Left lung (tissue), 4 donors: ENCODE measurements at regions not wholly inside any gene's neighbourhood (a gene's known extent, or its start where the extent isn't known, plus 50 kb on each side); places are given as distances from the start of the nearest gene placed in this dataset.

Experiments used
- ATAC-seq: fragments of 200-7000 bp; cut with Tn5 transposase; one replicate; pipeline ENCODE4 v1.9.1; 2020; ENCODE audit warnings: moderate library complexity
- DNase-seq, 4 donors: peaks; one replicate each; pipeline ENCODE4 v3.0.0-alpha.2; 2013 to 2020
- H3K27ac ChIP-seq, 2 donors: fragments of 200-600 bp; sonication (generic) in 1 of 2; one replicate each; pipeline versions ENCODE4 v1.5.0 to v1.8.0; 2020 to 2021
- H3K27me3 ChIP-seq, 2 donors: fragments of 200-600 bp; sonication (generic) in 1 of 2; one replicate each; pipeline versions ENCODE4 v1.5.0 to v1.8.0; 2020 to 2021
- H3K36me3 ChIP-seq, 2 donors: fragments of 200-600 bp; sonication (generic) in 1 of 2; one replicate each; pipeline versions ENCODE4 v1.5.0 to v1.8.0; 2020 to 2021
- H3K4me1 ChIP-seq, 2 donors: fragments of 200-600 bp; one replicate each; pipeline ENCODE4 v1.8.0; 2021
- H3K4me3 ChIP-seq, 2 donors: fragments of 200-600 bp; sonication (generic) in 1 of 2; one replicate each; pipeline versions ENCODE4 v1.5.0 to v1.8.0; 2020 to 2021; ENCODE audit warnings: mild to moderate bottlenecking in 1 of 2
- H3K9me3 ChIP-seq, 2 donors: fragments of 200-600 bp; sonication (generic) in 1 of 2; one replicate each; pipeline versions ENCODE4 v1.5.0 to v1.8.0; 2020 to 2021
- CTCF ChIP-seq, 2 donors: fragments of 200-600 bp; sonication (generic) in 1 of 2; IDR thresholded peaks; one replicate each; pipeline versions ENCODE4 v1.5.0 to v1.8.0; 2021; ENCODE audit warnings: antibody characterized with exemption in 2 of 2
- intact Hi-C, 2 donors: fragments of 100-400 bp; cut with DNase I; formaldehyde crosslinking; loops; one replicate each; pipeline versions ENCODE4 v1.11.2 to v1.14.2; 2022
- donor health status: DM: no; HTN: yes; CAD: no.
- donor health status: DM: no; HTN: no; CAD: no.

GRCh38 chr11:90930252-90930651 lies 707.4 kb upstream of the CHORDC1 start:
- ATAC-seq, result no peak
- no peaks in the 10 kb centered on the region for H3K36me3 ChIP-seq
- DNase-seq, result no peak
- no peak overlapping the region for H3K27ac ChIP-seq
- no peaks in the 10 kb centered on the region for H3K27me3 ChIP-seq
- H3K9me3 ChIP-seq, result peaks cover 0 to 9% of the 10 kb centered on the region in 2 donors
- no peak for TF ChIP-seq CTCF (IDR thresholded peaks at IDR 0.05)
- H3K4me1 ChIP-seq, result no peaks in the 10 kb centered on the region
- H3K4me3 ChIP-seq, result no peak overlapping the region
- intact Hi-C loops, result no loop called here

DNA sequence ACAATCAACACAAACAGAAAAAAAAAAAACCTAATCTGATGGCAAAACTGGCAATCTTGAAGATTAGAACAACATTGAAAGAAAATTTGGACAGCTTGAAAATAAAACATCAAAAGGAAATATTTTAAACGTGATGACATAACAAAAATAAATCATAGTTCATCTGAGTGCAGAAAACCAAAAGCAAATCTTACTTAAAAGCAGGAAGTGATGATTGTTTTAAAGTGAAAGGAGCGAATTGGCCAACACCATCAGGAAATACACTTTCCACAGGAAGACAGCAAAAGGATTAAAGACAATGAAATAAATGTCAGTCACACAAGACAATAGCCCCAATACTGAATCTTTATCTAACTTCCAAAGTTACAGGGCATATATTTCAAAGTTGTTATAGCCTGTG lies 696.5 kb upstream of the CHORDC1 start:
- Histone ChIP-seq H3K4me1 (no peaks in the 10 kb centered on the region), H3K27ac (no peak overlapping the region), H3K27me3 (no peaks in the 10 kb centered on the region), H3K9me3 (no peaks in the 10 kb centered on the region), H3K36me3 (no peaks in the 10 kb centered on the region), H3K4me3 (no peak overlapping the region)
- TF ChIP-seq CTCF (IDR thresholded peaks at IDR 0.05), result no peak
- ATAC-seq (no peak), DNase-seq (no peak)
- intact Hi-C loops, result no loop called here

- intact Hi-C loops, result no loop called here
- TF ChIP-seq CTCF (IDR thresholded peaks at IDR 0.05), result no peak
- no peaks in the 10 kb centered on the region for H3K27me3 ChIP-seq
- no peak overlapping the region for H3K27ac ChIP-seq
- no peak for DNase-seq
- H3K36me3 ChIP-seq, result no peaks in the 10 kb centered on the region
- no peak for ATAC-seq
- H3K4me3 ChIP-seq, result no peak overlapping the region
- no peaks in the 10 kb centered on the region for H3K4me1 ChIP-seq
- no peaks in the 10 kb centered on the region for H3K9me3 ChIP-seq
Observed at GRCh38 chr11:90916706-90917105, 693.9 kb upstream of the CHORDC1 start.

DNA sequence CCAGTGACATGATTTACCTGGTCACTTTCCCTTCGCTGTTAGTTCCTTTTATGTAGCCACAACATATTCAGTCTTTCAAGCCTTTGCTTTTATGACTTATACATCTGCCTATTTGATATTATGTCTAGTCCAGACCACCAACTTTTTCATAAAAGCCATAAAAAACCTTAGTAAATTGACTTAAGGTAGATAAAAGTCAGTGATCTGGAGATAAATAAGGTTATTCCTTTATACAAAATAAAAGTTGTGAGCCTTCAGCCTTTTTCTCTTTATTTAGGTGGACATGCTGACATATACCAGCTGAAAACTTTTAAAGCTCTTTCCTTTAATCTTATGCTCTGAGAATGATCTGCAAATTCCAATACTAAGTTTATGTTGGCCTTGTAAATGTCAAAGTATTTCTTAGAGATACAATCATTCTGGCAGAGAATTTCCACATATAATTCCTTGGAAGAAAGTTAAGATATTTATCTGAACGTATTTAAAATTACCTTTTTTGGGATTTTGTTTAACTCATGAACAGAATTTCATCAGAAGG lies 690.4 kb upstream of the CHORDC1 start:
- H3K27ac ChIP-seq, result no peak overlapping the region
- H3K9me3 ChIP-seq, result no peaks in the 10 kb centered on the region
- ATAC-seq (no peak), DNase-seq (no peak)
- intact Hi-C loops, result no loop called here
- no peaks in the 10 kb centered on the region for H3K4me1 ChIP-seq
- H3K27me3 ChIP-seq, result no peaks in the 10 kb centered on the region
- no peak for TF ChIP-seq CTCF (IDR thresholded peaks at IDR 0.05)
- H3K36me3 ChIP-seq, result no peaks in the 10 kb centered on the region
- no peak overlapping the region for H3K4me3 ChIP-seq

DNA sequence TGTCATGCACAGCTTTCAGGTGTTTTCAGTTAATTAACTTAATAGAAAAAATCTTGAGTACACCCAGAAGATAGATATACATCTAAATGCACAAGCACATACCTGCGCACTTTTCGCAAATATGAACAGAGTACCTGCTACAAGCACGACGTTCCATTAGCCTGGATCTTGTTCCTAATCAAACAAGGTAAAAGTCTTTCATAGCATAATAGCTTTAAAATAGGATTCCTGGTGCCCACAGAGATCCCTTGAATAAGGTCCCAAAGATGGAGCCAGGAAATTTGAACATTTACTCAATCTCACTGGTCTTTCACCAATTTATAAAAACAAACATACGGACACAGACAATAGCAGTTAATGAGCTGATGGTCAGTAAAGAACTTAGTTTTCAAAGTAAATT lies 689.8 kb upstream of the CHORDC1 start:
- Histone ChIP-seq H3K27ac (no peak overlapping the region), H3K4me3 (no peak overlapping the region), H3K36me3 (no peaks in the 10 kb centered on the region), H3K27me3 (no peaks in the 10 kb centered on the region), H3K9me3 (no peaks in the 10 kb centered on the region), H3K4me1 (no peaks in the 10 kb centered on the region)
- no peak for DNase-seq
- TF ChIP-seq CTCF (IDR thresholded peaks at IDR 0.05), result no peak
- intact Hi-C loops, result no loop called here
- ATAC-seq, result no peak
